ENCODE measurements at regions not wholly inside any gene's neighbourhood (a gene's known extent, or its start where the extent isn't known, plus 50 kb on each side); places are given as distances from the start of the nearest gene placed in this dataset.

DNA sequence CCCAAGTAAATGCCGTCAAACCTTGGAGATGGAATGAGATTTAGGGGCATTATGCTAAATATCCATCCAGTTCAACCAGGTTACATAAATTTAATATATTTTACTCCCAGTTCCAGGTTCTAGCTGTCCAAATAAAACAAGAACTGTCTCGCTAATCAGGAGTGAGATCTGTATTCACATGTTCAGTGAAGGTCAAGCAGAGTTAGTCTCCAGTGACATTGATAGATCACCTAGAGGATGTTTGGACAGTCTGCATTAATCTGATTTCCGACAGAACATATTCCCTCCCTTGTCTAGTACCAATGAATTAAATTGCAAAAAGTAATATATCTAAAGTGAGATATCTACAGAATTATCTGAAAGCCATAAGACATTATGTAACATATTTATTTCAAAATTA is 979.4 kb upstream of the CNTNAP5 start:
- TF ChIP-seq POLR2A (IDR thresholded peaks at IDR 0.05) = no peak
- TF ChIP-seq, protein P1, sequence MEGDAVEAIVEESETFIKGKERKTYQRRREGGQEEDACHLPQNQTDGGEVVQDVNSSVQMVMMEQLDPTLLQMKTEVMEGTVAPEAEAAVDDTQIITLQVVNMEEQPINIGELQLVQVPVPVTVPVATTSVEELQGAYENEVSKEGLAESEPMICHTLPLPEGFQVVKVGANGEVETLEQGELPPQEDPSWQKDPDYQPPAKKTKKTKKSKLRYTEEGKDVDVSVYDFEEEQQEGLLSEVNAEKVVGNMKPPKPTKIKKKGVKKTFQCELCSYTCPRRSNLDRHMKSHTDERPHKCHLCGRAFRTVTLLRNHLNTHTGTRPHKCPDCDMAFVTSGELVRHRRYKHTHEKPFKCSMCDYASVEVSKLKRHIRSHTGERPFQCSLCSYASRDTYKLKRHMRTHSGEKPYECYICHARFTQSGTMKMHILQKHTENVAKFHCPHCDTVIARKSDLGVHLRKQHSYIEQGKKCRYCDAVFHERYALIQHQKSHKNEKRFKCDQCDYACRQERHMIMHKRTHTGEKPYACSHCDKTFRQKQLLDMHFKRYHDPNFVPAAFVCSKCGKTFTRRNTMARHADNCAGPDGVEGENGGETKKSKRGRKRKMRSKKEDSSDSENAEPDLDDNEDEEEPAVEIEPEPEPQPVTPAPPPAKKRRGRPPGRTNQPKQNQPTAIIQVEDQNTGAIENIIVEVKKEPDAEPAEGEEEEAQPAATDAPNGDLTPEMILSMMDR (IDR thresholded peaks at IDR 0.05) = no peak

Data from body of pancreas (tissue), 4 donors.